Tibial artery (tissue), 4 donors: ENCODE measurements at regions not wholly inside any gene's neighbourhood (a gene's known extent, or its start where the extent isn't known, plus 50 kb on each side); places are given as distances from the start of the nearest gene placed in this dataset.

ENCODE experiments used
- DNase-seq, 2 donors: peaks; one replicate each; pipeline ENCODE4 v3.0.0-alpha.2; 2019
- H3K27ac ChIP-seq, 2 donors: fragments of 200-600 bp; sonication (generic) in 1 of 2; 1 replicate in 1 of 2; 2 replicates in 1 of 2; pipeline ENCODE4 v1.5.1; 2018 to 2019; ENCODE audit warnings: mild to moderate bottlenecking in 1 of 2
- H3K27me3 ChIP-seq, 2 donors: fragments of 200-600 bp; sonication (generic) in 1 of 2; one replicate each; pipeline versions ENCODE4 v1.5.1 to v1.6.0; 2016 to 2019
- H3K36me3 ChIP-seq, 3 donors: fragments of 200-600 bp; sonication (generic) in 2 of 3; one replicate each; pipeline ENCODE4 v1.5.1; 2016 to 2019; ENCODE audit warnings: mild to moderate bottlenecking in 2 of 3
- H3K4me1 ChIP-seq, 4 donors: fragments of 200-600 bp; sonication (generic) in 2 of 4; 1 replicate in 3 of 4; 2 replicates in 1 of 4; pipeline ENCODE4 v1.5.1; 2016 to 2019
- H3K4me3 ChIP-seq, 2 donors: fragments of 200-600 bp; sonication (generic) in 1 of 2; 1 replicate in 1 of 2; 2 replicates in 1 of 2; pipeline ENCODE4 v1.5.1; 2018 to 2019; ENCODE audit warnings: mild to moderate bottlenecking in 2 of 2
- H3K9me3 ChIP-seq, 3 donors: fragments of 200-600 bp; sonication (generic) in 1 of 3; one replicate each; pipeline ENCODE4 v1.5.1; 2016 to 2019
- intact Hi-C: fragments of 100-400 bp; cut with DNase I; formaldehyde crosslinking; loops from one replicate; pipeline ENCODE4 v1.15.0; 2023; ENCODE audit warnings: low total_unique reads
- TF ChIP-seq, protein P1 (sequence below), 2 experiments: fragments of 200-600 bp in 1 of 2; fragments of 450-650 bp in 1 of 2; IDR thresholded peaks; one replicate each; pipeline ENCODE4 v1.5.1; 2017 to 2019; ENCODE audit warnings: antibody characterized with exemption in 2 of 2, mild to moderate bottlenecking in 1 of 2, moderate library complexity in 1 of 2

DNA sequence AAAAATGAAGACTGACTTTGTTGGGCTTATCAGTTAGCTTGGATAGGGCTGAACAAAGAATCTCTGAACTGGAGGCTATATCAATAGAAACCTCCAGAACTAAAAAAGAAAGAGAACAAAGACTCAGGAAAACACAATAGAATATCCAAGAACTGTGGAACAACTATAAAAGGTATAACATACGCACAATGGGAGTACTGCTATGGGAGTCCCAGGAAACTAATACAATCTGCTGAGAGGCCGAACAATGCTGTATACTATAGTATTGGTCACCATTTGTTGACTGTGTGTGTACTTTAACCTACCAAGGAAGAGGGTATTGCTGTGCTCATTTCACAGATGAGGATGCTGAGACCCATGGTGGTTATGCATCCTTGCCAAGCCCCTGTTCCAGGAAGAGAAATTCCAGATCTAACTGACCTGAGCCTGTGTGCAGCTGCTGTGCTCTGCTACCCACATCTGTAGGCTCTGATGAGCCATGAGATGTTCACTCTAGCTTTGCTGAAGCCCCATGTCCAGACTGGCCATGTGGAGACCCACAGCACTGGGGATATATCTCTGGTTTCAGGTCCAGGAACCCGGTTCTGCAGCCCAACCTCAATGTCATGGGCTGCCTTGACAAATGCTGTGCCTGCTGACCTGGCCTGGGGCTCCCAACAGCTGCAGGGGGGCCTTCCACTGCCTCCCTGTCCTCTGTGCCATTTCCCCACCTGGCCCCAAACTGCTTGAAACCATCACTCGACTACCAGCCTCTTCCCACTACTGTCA lies 254.3 kb upstream of the TNRC6C start:
- Histone ChIP-seq H3K9me3 (peaks cover 0 to 24% (median 20%) of the 10 kb centered on the region in 3 donors), H3K27ac (no peak overlapping the region), H3K4me3 (no peak overlapping the region), H3K36me3 (no peaks in the 10 kb centered on the region), H3K27me3 (no peaks in the 10 kb centered on the region), H3K4me1 (no peaks in the 10 kb centered on the region)
- DNase-seq = peak in 1 of 2 donors; percentile 20
- intact Hi-C loops = no loop called here
- TF ChIP-seq, protein P1, sequence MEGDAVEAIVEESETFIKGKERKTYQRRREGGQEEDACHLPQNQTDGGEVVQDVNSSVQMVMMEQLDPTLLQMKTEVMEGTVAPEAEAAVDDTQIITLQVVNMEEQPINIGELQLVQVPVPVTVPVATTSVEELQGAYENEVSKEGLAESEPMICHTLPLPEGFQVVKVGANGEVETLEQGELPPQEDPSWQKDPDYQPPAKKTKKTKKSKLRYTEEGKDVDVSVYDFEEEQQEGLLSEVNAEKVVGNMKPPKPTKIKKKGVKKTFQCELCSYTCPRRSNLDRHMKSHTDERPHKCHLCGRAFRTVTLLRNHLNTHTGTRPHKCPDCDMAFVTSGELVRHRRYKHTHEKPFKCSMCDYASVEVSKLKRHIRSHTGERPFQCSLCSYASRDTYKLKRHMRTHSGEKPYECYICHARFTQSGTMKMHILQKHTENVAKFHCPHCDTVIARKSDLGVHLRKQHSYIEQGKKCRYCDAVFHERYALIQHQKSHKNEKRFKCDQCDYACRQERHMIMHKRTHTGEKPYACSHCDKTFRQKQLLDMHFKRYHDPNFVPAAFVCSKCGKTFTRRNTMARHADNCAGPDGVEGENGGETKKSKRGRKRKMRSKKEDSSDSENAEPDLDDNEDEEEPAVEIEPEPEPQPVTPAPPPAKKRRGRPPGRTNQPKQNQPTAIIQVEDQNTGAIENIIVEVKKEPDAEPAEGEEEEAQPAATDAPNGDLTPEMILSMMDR (IDR thresholded peaks at IDR 0.05) = no peak

DNA sequence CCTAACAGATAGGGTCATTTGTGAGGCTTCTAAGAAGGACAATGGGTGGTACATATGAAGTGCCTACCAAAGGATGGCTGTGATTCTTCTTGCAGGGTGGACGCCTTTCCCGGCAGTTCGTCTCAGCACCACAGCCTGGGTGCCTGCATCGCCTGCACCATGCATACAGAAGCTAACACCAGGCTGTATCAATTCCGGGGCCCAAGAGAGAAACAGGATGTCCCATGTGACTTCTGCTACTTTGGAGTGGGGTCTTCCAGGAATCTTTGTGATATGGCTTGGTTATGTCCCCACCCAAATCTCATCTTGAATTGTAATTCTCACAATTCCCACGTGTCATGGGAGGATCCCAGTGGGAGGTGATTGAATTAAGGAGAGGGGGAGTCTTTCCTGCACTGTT lies 251.6 kb upstream of the TNRC6C start:
- intact Hi-C loops = no loop called here
- DNase-seq = no peak
- H3K4me1 ChIP-seq = no peaks in the 10 kb centered on the region
- H3K27me3 ChIP-seq = no peaks in the 10 kb centered on the region
- peaks cover 0 to 24% (median 20%) of the 10 kb centered on the region in 3 donors for H3K9me3 ChIP-seq
- TF ChIP-seq, protein P1 (IDR thresholded peaks at IDR 0.05) = no peak
- no peak overlapping the region for H3K4me3 ChIP-seq
- H3K36me3 ChIP-seq = no peaks in the 10 kb centered on the region
- no peak overlapping the region for H3K27ac ChIP-seq

DNA sequence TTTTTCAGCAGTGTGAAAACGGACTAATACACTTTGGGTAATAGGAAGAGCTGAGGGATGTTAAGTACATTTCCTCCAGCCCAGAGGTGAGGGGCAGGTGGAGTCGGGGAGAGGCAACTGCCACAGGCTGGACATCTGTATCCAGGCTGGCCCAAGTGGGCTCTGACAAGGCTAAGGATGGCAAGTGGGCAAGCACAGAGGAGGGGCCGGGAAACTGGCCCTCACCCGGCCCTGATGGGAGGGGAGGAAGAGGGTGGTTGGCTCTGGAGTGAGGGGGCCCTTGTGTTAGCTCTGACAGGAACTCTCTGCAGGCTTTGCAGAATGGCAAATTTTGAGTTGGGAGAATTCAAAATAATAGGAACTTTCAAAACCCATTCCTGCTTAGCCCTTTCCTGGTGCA lies 251.0 kb upstream of the TNRC6C start:
- no peaks in the 10 kb centered on the region for H3K27me3 ChIP-seq
- H3K27ac ChIP-seq = no peak overlapping the region
- H3K9me3 ChIP-seq = peaks cover 0 to 24% (median 20%) of the 10 kb centered on the region in 3 donors
- TF ChIP-seq, protein P1 (IDR thresholded peaks at IDR 0.05) = no peak
- peak in 1 of 2 donors; percentile 35 for DNase-seq
- H3K4me3 ChIP-seq = no peak overlapping the region
- H3K4me1 ChIP-seq = no peaks in the 10 kb centered on the region
- no peaks in the 10 kb centered on the region for H3K36me3 ChIP-seq
- intact Hi-C loops = no loop called here

- no peaks in the 10 kb centered on the region for H3K36me3 ChIP-seq
- H3K4me1 ChIP-seq = no peaks in the 10 kb centered on the region
- intact Hi-C loops = no loop called here
- H3K4me3 ChIP-seq = no peak overlapping the region
- TF ChIP-seq, protein P1 (IDR thresholded peaks at IDR 0.05) = no peak
- peaks cover 0 to 24% (median 20%) of the 10 kb centered on the region in 3 donors for H3K9me3 ChIP-seq
- H3K27me3 ChIP-seq = no peaks in the 10 kb centered on the region
- H3K27ac ChIP-seq = no peak overlapping the region
- DNase-seq = no peak
Observed at GRCh38 chr17:77708049-77708448, 250.5 kb upstream of the TNRC6C start.

DNA sequence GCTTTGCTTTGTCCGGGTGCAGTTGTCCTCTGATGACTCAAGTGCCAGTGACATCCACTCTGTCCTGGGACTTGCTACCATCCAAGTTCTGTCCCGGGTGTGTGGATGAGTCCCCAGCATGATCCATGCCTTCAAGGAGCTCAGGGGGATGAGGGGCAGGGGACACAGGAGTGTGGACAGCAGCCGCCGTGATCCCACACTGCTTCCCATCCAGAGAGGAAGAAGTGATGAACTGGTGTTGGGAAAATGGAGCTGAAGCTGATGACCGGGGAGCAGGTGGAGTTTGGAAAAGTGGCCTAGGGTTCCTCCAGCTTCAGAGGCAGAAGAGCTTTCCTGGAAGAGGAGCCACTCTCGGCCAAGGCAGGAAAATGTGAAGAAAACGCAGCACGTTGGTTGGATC lies 249.6 kb upstream of the TNRC6C start:
- H3K4me1 ChIP-seq = no peaks in the 10 kb centered on the region
- TF ChIP-seq, protein P1 (IDR thresholded peaks at IDR 0.05) = no peak
- H3K27ac ChIP-seq = no peak overlapping the region
- no peak overlapping the region for H3K4me3 ChIP-seq
- DNase-seq = no peak
- intact Hi-C loops = no loop called here
- H3K36me3 ChIP-seq = no peaks in the 10 kb centered on the region
- peaks cover 0 to 16% (median 14%) of the 10 kb centered on the region in 3 donors for H3K9me3 ChIP-seq
- H3K27me3 ChIP-seq = no peaks in the 10 kb centered on the region
